MM.1S (cell line): ENCODE measurements at regions not wholly inside any gene's neighbourhood (a gene's known extent, or its start where the extent isn't known, plus 50 kb on each side); places are given as distances from the start of the nearest gene placed in this dataset.

Source experiments
- CTCF ChIP-seq: fragments of 300-600 bp; sonication (generic); IDR thresholded peaks from 2 replicates; pipeline ENCODE4 v1.5.1; 2016; ENCODE audit warnings: antibody characterized with exemption, low read length, mixed read lengths
- EZH2 ChIP-seq: fragments of 300-600 bp; sonication (generic); optimal IDR thresholded peaks from 2 replicates; pipeline ENCODE3; 2017; ENCODE audit warnings: low read depth, mild to moderate bottlenecking, antibody characterized with exemption, low read length, mixed read lengths

GRCh38 chr2:185274718-185275484, 463.7 kb upstream of the FSIP2 start:
- TF ChIP-seq CTCF = no peak
- TF ChIP-seq EZH2 = no peak
